Suprapubic skin (tissue), 3 donors: ENCODE measurements at regions not wholly inside any gene's neighbourhood (a gene's known extent, or its start where the extent isn't known, plus 50 kb on each side); places are given as distances from the start of the nearest gene placed in this dataset.

Experiments
- CTCF ChIP-seq, 2 donors: fragments of 200-600 bp in 1 of 2; fragments of 450-650 bp in 1 of 2; sonication (generic) in 1 of 2; IDR thresholded peaks; one replicate each; pipeline ENCODE4 v1.5.1; 2016 to 2019; ENCODE audit warnings: antibody characterized with exemption in 2 of 2, mild to moderate bottlenecking in 1 of 2, moderate library complexity in 1 of 2
- POLR2AphosphoS5 ChIP-seq, 3 donors: sonication (generic); formaldehyde crosslinking; IDR thresholded peaks; one replicate each; pipeline ENCODE4 v1.6.1; 2017; ENCODE audit warnings: antibody characterized with exemption in 3 of 3

- TF ChIP-seq CTCF (IDR thresholded peaks at IDR 0.05) = no peak
- no peak for TF ChIP-seq POLR2AphosphoS5 (IDR thresholded peaks at IDR 0.05)
Observed at GRCh38 chr16:88296437-88297177, 86.2 kb upstream of the ZNF469 start.
